Raji (cell line): ENCODE measurements at regions not wholly inside any gene's neighbourhood (a gene's known extent, or its start where the extent isn't known, plus 50 kb on each side); places are given as distances from the start of the nearest gene placed in this dataset.

Experiments
- POLR2A ChIP-seq: IDR thresholded peaks from 2 replicates; pipeline ENCODE4 v1.6.1; 2011; ENCODE audit warnings: low read depth, low read length, control low read depth; ENCODE audit not compliant: insufficient read depth

DNA sequence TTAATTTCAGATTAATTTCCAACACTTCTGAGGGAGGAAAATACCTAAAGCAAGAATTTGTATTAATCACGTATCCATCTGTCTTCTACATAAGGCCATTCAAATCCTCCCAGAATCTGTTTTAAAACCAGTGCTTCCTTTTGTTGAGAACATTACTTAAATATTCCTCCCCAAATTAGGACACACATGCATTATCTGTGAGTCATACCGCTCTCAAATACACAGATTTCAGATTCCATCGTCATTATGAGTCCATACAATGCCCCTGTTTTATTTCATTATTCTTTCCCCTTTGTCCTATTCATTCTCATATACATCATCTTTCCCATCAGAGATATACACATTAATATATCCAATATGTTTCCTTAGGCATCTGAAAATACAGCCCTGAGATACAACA, 57.3 kb upstream of the PRSS12 start:
- TF ChIP-seq POLR2A, result no peak

DNA sequence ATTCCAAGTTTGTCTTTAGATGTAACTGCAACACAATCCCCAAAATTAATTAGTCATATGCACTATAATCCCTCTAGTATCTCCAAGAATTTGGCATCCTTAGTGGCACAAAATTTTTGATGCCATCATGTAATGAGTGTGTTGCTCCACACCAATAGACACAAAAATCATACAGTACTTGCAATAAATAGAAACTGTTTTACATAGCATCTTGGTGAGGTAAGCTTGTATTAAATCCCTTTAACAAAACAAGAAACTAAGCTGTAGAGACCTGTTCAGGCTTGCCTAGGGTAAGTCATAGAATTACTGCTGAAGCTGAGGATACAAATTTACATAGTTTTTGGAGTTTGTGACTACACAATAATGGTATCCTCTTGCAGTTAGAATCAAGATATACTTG, 64.5 kb upstream of the PRSS12 start:
- no peak for TF ChIP-seq POLR2A

DNA sequence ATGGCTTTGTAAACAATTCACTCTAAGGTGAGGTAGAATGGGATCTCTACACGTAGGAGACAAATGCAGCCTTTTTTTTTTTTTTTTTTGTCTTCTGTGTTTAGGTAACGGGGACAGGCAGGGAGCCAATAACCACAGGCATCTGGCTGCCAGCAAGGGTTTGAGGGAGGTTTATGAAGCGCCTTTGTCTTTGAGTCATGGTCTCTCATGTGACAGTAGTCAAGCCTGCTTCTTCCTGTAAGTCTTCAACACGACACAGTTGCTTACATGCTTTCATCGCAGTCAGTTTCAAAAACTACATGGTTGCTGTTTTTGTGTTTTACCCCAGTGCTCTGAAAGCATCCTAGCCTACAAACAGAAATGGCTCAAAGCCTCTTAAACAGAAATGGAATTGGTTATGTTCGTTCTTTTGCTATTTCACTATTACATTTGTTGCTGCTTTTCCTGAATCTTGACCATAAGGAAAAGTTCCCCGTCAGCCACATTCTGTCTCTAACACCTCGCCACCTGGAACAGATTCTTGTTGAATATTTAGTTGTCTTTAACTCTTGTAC, 127.8 kb upstream of the METTL14 start:
- no peak for TF ChIP-seq POLR2A

DNA sequence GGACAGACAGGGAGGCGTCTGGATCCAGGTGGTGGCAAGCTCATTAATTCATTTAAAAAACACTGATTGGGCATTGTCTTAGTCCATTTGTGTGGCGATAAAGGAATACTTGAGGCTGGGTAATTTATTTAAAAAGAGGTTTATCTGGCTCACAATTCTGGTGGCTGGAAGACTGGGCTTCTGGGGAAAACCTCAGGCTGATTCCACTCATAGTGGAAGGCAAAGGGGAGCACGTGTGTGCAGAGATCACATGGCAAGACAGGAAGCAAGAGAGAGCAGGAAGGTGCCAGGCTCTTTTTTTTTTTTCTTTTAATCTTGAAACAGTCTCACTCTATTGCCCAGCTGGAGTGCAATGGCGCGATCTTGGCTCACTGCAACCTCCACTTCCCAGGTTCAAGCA, 100.2 kb upstream of the METTL14 start:
- no peak for TF ChIP-seq POLR2A

DNA sequence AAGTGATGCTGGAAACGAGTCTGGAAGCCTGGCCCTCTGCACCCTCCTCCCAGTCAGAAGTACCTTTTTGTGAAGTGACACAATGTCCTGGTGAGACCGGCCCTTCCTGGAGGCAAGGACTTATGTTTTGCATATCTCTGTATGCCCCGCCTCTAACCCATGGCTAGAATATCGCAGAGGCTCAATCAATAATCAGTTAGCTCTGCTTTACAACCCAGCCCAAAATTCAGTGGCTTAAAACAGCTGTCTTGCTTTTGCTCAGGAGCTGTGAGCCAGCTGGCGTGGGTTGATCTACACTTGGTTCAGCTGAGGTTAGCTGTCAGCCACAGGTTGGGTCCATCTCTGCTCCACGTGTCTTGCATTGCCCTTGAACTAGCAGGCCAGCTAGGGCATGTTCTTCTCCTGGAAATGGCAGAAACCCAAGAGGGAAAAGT, 98.8 kb upstream of the METTL14 start:
- TF ChIP-seq POLR2A, result no peak

DNA sequence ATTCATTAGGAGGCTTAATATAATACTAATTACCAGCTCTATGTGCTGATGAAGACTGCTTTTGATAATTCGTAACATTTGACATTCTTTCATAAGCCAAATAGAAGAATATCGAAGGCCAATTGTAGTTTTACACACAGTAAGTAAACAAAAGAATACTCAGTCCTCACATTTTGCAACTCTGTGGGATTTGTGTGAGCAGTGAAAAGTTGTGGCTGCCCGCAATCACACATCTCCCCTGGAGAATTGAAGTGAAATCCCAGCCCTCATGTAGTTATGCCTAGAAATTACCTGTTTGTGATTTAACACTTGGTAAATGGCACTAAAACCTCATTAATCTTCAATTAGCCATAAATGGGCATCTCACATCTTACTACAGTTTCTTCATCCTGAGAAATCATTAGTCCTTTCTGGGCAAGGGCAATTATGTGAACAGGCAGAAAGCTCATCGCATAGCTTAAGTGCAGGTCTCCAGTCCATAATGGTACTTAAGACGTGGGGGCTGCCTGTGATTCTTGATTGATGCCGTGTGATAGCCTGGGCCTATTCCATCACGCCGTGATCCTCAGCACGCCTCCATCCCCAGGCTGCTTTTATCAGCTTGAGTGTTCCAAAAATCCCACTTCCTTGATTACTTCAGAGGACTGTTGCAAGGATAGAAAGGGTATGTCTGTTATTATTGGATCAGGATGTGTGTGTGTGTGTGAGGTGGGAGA, 97.9 kb upstream of the METTL14 start:
- no peak for TF ChIP-seq POLR2A

DNA sequence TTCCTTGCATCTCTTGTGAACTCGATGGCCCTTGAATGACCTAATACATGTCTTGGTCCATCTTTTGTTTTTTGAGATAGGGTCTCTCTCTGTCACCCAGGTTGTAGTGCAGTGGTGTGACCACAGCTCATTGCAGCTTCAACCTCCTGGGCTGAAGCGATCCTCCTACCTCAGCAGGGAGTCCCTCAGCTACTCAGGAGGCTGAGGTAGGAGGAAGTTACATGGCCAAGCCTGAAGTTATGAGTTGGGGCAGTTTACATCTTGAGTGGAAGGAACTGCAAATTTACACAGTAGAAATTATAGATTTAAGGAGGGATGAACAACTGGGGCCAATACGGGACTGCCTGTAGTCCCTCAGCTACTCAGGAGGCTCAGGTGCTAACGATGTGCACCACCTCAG, 97.2 kb upstream of the METTL14 start:
- no peak for TF ChIP-seq POLR2A

DNA sequence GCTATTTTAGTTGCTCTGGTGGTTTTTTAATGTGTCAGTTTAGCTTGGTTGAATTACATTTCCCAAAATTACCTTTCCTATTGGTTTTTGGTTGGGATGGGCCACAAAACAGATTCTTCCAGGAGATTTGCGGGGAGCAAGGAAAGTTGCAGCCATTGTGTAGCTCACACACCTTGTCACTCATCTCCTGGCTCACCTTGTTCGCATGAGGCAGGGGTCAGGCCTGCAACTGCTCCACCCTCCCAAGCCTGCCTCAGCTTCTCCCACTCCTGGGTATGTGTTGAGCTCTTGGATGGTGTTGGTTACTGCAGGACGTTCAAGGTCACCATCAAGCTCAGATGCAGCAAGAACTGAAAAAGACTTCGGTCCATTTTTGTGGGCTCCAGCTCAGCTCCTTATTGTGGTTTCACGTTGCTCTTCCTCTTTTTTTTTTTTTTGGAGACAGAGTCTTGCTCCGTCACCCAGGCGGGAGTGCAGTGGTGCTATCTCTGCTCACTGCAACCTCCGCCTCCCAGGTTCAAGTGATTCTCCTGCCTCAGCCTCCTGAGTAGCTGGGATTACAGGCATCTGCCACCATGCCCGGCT, 95.6 kb upstream of the METTL14 start:
- TF ChIP-seq POLR2A, result no peak

DNA sequence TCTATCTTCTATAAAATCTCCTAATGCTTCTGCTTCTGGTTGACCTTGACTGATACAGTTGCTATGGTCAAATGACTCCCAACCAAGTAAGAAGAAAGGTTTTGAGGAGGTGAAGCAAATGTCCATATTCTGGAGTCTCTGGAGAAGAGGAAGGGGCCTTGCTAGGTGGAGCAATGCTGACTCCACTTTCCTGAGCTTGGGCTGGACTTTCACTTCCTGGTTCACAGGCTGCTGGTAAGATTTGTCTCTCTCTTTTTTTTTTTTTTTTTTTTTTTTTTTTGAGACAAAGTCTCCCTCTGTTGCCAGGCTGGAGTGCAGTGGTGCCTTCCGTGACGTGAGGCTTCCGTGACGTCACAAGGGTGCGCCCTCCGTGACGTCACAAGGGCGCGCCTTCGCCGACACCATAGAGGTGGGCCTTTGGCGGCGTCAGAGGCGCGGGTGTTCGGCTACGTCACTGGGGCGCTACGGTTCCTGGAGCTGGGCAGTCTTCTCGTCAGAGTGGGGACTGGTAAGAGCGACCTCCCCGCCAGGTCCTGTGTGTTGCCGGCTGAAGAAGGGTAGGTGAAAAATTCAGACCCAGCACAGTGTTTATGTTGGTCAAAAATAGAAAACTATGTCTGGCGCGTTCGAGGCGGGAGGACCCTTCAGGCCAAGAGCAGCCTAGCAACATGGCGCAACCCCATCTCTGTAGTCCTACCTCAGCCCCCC, 93.7 kb upstream of the METTL14 start:
- TF ChIP-seq POLR2A, result peak; percentile 73
